Hepatocyte (in vitro differentiated cells): ENCODE measurements at regions not wholly inside any gene's neighbourhood (a gene's known extent, or its start where the extent isn't known, plus 50 kb on each side); places are given as distances from the start of the nearest gene placed in this dataset.

Experiments
- DNase-seq: peaks from one replicate; pipeline ENCODE4 v3.0.0-alpha.2; 2016; ENCODE audit warnings: low spot score
- H2AFZ ChIP-seq: fragments of 200-600 bp; sonication (generic); 2 replicates; pipeline ENCODE4 v1.6.0; 2016; ENCODE audit warnings: antibody characterized with exemption, mild to moderate bottlenecking
- H3K27ac ChIP-seq: fragments of 200-600 bp; sonication (generic); 2 replicates; pipeline ENCODE4 v1.5.1; 2016; ENCODE audit warnings: mild to moderate bottlenecking
- H3K27me3 ChIP-seq: fragments of 200-600 bp; sonication (generic); 2 replicates; pipeline ENCODE4 v1.6.1; 2016
- H3K36me3 ChIP-seq: fragments of 200-600 bp; sonication (generic); replicated peaks from 2 replicates; pipeline ENCODE4 v1.5.1; 2016; ENCODE audit warnings: low read depth; ENCODE audit not compliant: insufficient read depth
- H3K4me1 ChIP-seq: fragments of 200-600 bp; sonication (generic); 2 replicates; pipeline ENCODE4 v1.5.1; 2016; ENCODE audit warnings: mild to moderate bottlenecking, moderate library complexity; ENCODE audit not compliant: insufficient read depth
- H3K4me2 ChIP-seq: fragments of 200-600 bp; sonication (generic); 2 replicates; pipeline ENCODE4 v1.6.0; 2016
- H3K4me3 ChIP-seq: fragments of 200-600 bp; sonication (generic); 2 replicates; pipeline ENCODE4 v1.5.1; 2016; ENCODE audit warnings: mild to moderate bottlenecking
- H3K79me2 ChIP-seq: fragments of 200-600 bp; sonication (generic); 2 replicates; pipeline ENCODE4 v1.6.0; 2017; ENCODE audit warnings: mild to moderate bottlenecking
- H3K9me2 ChIP-seq: fragments of 200-600 bp; sonication (generic); replicated peaks from 2 replicates; pipeline ENCODE4 v1.6.0; 2017; ENCODE audit warnings: mild to moderate bottlenecking; ENCODE audit not compliant: insufficient read depth
- H3K9me3 ChIP-seq: fragments of 200-600 bp; sonication (generic); 2 replicates; pipeline ENCODE4 v1.5.1; 2016; ENCODE audit warnings: low read depth, mild to moderate bottlenecking
- H4K20me1 ChIP-seq: fragments of 200-600 bp; sonication (generic); 2 replicates; pipeline ENCODE4 v1.6.0; 2016; ENCODE audit warnings: mild to moderate bottlenecking; ENCODE audit not compliant: insufficient read depth, poor library complexity, severe bottlenecking
- EZH2 ChIP-seq: fragments of 200-600 bp; sonication (generic); IDR thresholded peaks from 2 replicates; pipeline ENCODE4 v1.6.1; 2016; ENCODE audit warnings: antibody characterized with exemption, mild to moderate bottlenecking, borderline replicate concordance
- EZH2phosphoT487 ChIP-seq: fragments of 200-600 bp; sonication (generic); IDR thresholded peaks from one replicate; pipeline ENCODE4 v1.6.1; 2018; ENCODE audit warnings: antibody characterized with exemption, mild to moderate bottlenecking, low read depth, moderate library complexity; ENCODE audit not compliant: unreplicated experiment, severe bottlenecking
- WGBS: methylation state at CpG from one replicate; pipeline ENCODE4 v1.1.6; 2016; ENCODE audit warnings: low lambda C conversion rate; ENCODE audit errors: missing lambda C conversion rate; 5-methylcytosine and 5-hydroxymethylcytosine counted together
- TF ChIP-seq, protein P1 (sequence below): fragments of 200-600 bp; sonication (generic); IDR thresholded peaks from 2 replicates; pipeline ENCODE4 v1.5.1; 2016; ENCODE audit warnings: antibody characterized with exemption, mild to moderate bottlenecking; ENCODE audit not compliant: poor library complexity

DNA sequence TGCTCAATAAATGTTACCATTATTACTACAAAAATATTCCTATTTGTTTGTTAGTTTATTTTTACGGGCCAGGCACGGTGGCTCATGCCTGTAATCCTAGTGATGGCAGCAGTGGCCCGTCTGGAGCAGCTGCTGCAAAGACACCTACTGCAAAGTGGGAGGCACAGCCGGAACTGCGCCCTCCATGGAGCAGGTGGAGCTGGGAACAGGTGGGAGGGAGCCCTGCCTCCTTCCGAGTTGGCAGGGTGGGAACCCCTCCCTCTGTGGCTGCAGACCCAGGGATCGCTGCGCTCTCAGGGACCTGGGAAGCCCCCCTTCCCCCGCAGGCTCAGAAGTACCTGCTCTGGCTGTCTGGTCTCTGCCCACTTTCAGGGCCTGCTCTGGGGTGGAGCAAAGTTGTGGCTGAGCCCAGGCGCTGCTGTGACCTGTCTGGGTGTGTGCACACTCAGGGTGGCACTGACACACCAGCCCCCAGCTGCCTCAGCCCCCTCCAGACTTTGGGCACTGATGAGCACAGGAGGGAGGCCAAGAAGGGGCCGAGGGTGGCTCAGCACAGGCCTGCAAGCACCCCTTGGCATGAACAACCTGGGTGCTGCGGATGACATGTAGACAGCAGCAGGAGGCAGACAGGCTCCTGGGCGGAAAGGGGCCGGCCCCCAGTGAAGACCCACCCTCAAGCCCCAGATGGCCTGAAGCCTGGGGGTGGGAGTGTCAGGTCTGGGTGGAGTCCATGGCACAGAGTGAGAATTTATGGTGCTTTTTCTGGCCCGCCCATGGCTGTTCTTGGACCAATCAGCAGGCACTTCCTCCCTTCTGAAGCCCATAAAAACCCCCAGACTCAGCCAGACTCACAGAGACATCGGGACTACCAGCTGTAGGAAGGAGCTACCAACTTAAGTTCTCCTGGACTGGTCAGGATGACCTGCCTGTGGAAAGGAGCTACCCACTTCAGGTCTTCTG, 103.7 kb upstream of the CLMP start:
- no peak overlapping the region for H3K27ac ChIP-seq
- no peak for DNase-seq
- TF ChIP-seq, protein P1, sequence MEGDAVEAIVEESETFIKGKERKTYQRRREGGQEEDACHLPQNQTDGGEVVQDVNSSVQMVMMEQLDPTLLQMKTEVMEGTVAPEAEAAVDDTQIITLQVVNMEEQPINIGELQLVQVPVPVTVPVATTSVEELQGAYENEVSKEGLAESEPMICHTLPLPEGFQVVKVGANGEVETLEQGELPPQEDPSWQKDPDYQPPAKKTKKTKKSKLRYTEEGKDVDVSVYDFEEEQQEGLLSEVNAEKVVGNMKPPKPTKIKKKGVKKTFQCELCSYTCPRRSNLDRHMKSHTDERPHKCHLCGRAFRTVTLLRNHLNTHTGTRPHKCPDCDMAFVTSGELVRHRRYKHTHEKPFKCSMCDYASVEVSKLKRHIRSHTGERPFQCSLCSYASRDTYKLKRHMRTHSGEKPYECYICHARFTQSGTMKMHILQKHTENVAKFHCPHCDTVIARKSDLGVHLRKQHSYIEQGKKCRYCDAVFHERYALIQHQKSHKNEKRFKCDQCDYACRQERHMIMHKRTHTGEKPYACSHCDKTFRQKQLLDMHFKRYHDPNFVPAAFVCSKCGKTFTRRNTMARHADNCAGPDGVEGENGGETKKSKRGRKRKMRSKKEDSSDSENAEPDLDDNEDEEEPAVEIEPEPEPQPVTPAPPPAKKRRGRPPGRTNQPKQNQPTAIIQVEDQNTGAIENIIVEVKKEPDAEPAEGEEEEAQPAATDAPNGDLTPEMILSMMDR, result no peak
- TF ChIP-seq EZH2phosphoT487 (no peak), EZH2 (no peak)
- no peaks in the 10 kb centered on the region for H3K9me2 ChIP-seq
- H3K4me3 ChIP-seq, result no peak overlapping the region
- H4K20me1 ChIP-seq, result no peaks in the 10 kb centered on the region
- H2AFZ ChIP-seq, result no peak overlapping the region
- H3K4me2 ChIP-seq, result no peak overlapping the region
- H3K36me3 ChIP-seq, result no peaks in the 10 kb centered on the region
- H3K79me2 ChIP-seq, result no peaks in the 10 kb centered on the region
- peaks cover 29% of the 10 kb centered on the region for H3K27me3 ChIP-seq
- WGBS, result 75% methylated on average over 16 of the region's 16 CpGs
- H3K4me1 ChIP-seq, result peaks cover 13% of the 10 kb centered on the region
- H3K9me3 ChIP-seq, result no peaks in the 10 kb centered on the region

GRCh38 chr11:123292647-123293046, 97.6 kb upstream of the CLMP start:
- TF ChIP-seq EZH2phosphoT487 (no peak), EZH2 (no peak)
- TF ChIP-seq, protein P1, result no peak
- no peaks in the 10 kb centered on the region for H3K79me2 ChIP-seq

GRCh38 chr11:123291201-123291869, 96.3 kb upstream of the CLMP start:
- no peak for TF ChIP-seq EZH2phosphoT487
- TF ChIP-seq EZH2, result no peak
- TF ChIP-seq, protein P1, result no peak
- DNase-seq, result no peak
- no peaks in the 10 kb centered on the region for H3K27me3 ChIP-seq
- H3K4me1 ChIP-seq, result no peaks in the 10 kb centered on the region
- no peak overlapping the region for H3K4me2 ChIP-seq
- no peak overlapping the region for H3K4me3 ChIP-seq
- no peaks in the 10 kb centered on the region for H4K20me1 ChIP-seq
- no peaks in the 10 kb centered on the region for H3K9me2 ChIP-seq
- no peaks in the 10 kb centered on the region for H3K36me3 ChIP-seq
- no peak overlapping the region for H2AFZ ChIP-seq
- no peaks in the 10 kb centered on the region for H3K9me3 ChIP-seq
- 77% methylated on average over 7 of the region's 7 CpGs for WGBS
- H3K27ac ChIP-seq, result no peak overlapping the region
- no peaks in the 10 kb centered on the region for H3K79me2 ChIP-seq

More at GRCh38 chr11:123292647-123293046, 97.6 kb upstream of the CLMP start:
- no peak overlapping the region for H3K4me3 ChIP-seq
- no peaks in the 10 kb centered on the region for H3K4me1 ChIP-seq
- no peaks in the 10 kb centered on the region for H3K9me2 ChIP-seq
- H3K27me3 ChIP-seq, result no peaks in the 10 kb centered on the region
- H2AFZ ChIP-seq, result no peak overlapping the region
- H4K20me1 ChIP-seq, result no peaks in the 10 kb centered on the region
- no peaks in the 10 kb centered on the region for H3K36me3 ChIP-seq
- H3K4me2 ChIP-seq, result no peak overlapping the region
- no peak overlapping the region for H3K27ac ChIP-seq
- no peaks in the 10 kb centered on the region for H3K9me3 ChIP-seq
- DNase-seq, result no peak
- WGBS, result 82% methylated on average over 2 of the region's 2 CpGs
